ENCODE measurements at regions not wholly inside any gene's neighbourhood (a gene's known extent, or its start where the extent isn't known, plus 50 kb on each side); places are given as distances from the start of the nearest gene placed in this dataset.

GRCh38 chr12:91643763-91644162 is 461.1 kb upstream of the DCN start:
- DNase-seq (no peak), ATAC-seq (no peak), FAIRE-seq (no peak)
- no peak overlapping the region for H3K4me3 ChIP-seq
- H3K36me3 ChIP-seq, result no peaks in the 10 kb centered on the region
- intact Hi-C loops (cut with DNase I), result no loop called here
- TF ChIP-seq, protein P1, sequence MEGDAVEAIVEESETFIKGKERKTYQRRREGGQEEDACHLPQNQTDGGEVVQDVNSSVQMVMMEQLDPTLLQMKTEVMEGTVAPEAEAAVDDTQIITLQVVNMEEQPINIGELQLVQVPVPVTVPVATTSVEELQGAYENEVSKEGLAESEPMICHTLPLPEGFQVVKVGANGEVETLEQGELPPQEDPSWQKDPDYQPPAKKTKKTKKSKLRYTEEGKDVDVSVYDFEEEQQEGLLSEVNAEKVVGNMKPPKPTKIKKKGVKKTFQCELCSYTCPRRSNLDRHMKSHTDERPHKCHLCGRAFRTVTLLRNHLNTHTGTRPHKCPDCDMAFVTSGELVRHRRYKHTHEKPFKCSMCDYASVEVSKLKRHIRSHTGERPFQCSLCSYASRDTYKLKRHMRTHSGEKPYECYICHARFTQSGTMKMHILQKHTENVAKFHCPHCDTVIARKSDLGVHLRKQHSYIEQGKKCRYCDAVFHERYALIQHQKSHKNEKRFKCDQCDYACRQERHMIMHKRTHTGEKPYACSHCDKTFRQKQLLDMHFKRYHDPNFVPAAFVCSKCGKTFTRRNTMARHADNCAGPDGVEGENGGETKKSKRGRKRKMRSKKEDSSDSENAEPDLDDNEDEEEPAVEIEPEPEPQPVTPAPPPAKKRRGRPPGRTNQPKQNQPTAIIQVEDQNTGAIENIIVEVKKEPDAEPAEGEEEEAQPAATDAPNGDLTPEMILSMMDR (IDR thresholded peaks at IDR 0.05), result no peak
- no peak overlapping the region for H3K27ac ChIP-seq
- no peaks in the 10 kb centered on the region for H3K4me1 ChIP-seq
- H3K27me3 ChIP-seq, result no peaks in the 10 kb centered on the region
- 81 to 92% methylated on average over 2 of the region's 2 CpGs for WGBS, 2 donors
- no peaks in the 10 kb centered on the region for H3K9me3 ChIP-seq

GRCh38 chr12:91640021-91640420 is 457.4 kb upstream of the DCN start:
- no peak for FAIRE-seq
- no peaks in the 10 kb centered on the region for H3K9me3 ChIP-seq
- intact Hi-C loops (cut with DNase I), result no loop called here

GRCh38 chr12:91639327-91639726 is 456.7 kb upstream of the DCN start:
- ATAC-seq, result no peak

More at GRCh38 chr12:91640021-91640420, 457.4 kb upstream of the DCN start:
- TF ChIP-seq, protein P1 (IDR thresholded peaks at IDR 0.05), result no peak
- H3K4me1 ChIP-seq, result no peaks in the 10 kb centered on the region
- H3K27ac ChIP-seq, result no peak overlapping the region
- no peak for DNase-seq
- 61 to 73% methylated on average over 2 of the region's 2 CpGs for WGBS, 2 donors
- no peak for ATAC-seq
- H3K36me3 ChIP-seq, result no peaks in the 10 kb centered on the region
- no peak overlapping the region for H3K4me3 ChIP-seq
- H3K27me3 ChIP-seq, result no peaks in the 10 kb centered on the region

GRCh38 chr12:91637789-91638624 is 455.4 kb upstream of the DCN start:
- intact Hi-C loops (cut with DNase I), result no loop called here
- WGBS, 2 donors, result 81% methylated on average over 8 of the region's 8 CpGs

More at GRCh38 chr12:91639327-91639726, 456.7 kb upstream of the DCN start:
- no peak for FAIRE-seq
- Histone ChIP-seq H3K27ac (no peak overlapping the region), H3K4me3 (no peak overlapping the region), H3K27me3 (no peaks in the 10 kb centered on the region), H3K36me3 (no peaks in the 10 kb centered on the region), H3K4me1 (no peaks in the 10 kb centered on the region), H3K9me3 (no peaks in the 10 kb centered on the region)
- intact Hi-C loops (cut with DNase I), result no loop called here
- TF ChIP-seq, protein P1 (IDR thresholded peaks at IDR 0.05), result no peak
- no peak for DNase-seq
- 92 to 96% methylated on average over 3 of the region's 3 CpGs for WGBS, 2 donors

More at GRCh38 chr12:91637789-91638624, 455.4 kb upstream of the DCN start:
- Histone ChIP-seq H3K27me3 (no peaks in the 10 kb centered on the region), H3K9me3 (no peaks in the 10 kb centered on the region), H3K4me3 (no peak overlapping the region), H3K4me1 (no peaks in the 10 kb centered on the region), H3K36me3 (no peaks in the 10 kb centered on the region), H3K27ac (no peak overlapping the region)
- FAIRE-seq (no peak), ATAC-seq (no peak), DNase-seq (no peak)
- TF ChIP-seq, protein P1 (IDR thresholded peaks at IDR 0.05), result no peak

Data from pancreas (tissue), 10 donors.